Fibroblast of lung (primary cell): ENCODE measurements at regions not wholly inside any gene's neighbourhood (a gene's known extent, or its start where the extent isn't known, plus 50 kb on each side); places are given as distances from the start of the nearest gene placed in this dataset.

Source experiments
- EZH2 ChIP-seq: IDR thresholded peaks from 2 replicates; pipeline ENCODE4 v1.5.1; 2012; ENCODE audit warnings: low read length, control low read depth, mild to moderate bottlenecking; ENCODE audit errors: missing control alignments
- TF ChIP-seq, protein P1 (sequence below), 2 donors: IDR thresholded peaks in 1 of 2; conservative IDR thresholded peaks in 1 of 2; 1 replicate in 1 of 2; 2 replicates in 1 of 2; pipeline ENCODE4 v1.5.1; 2011 to 2012; ENCODE audit warnings: low read length in 2 of 2, control low read depth in 1 of 2, inconsistent platforms in 1 of 2, low read depth in 1 of 2, mild to moderate bottlenecking in 1 of 2

DNA sequence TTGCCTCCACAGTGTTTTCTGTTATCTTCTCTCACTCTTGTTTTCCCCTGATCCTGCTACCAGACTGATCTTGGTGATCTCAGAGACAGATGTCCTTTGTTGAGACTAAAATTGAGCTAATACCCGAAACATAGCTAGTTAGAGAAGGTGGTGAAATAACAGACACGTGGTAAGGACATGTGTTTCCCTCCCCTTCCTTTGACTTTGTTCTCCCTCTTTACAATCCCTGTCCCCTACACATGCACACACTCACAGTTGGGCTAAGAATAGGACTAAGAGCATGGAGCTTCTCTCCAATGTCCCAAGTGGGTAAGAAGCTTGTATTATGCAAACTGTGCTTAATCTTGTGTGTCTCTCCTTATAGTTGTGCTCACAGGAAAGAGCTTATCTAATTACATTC, 1603.0 kb upstream of the C9orf72 start:
- TF ChIP-seq, protein P1, sequence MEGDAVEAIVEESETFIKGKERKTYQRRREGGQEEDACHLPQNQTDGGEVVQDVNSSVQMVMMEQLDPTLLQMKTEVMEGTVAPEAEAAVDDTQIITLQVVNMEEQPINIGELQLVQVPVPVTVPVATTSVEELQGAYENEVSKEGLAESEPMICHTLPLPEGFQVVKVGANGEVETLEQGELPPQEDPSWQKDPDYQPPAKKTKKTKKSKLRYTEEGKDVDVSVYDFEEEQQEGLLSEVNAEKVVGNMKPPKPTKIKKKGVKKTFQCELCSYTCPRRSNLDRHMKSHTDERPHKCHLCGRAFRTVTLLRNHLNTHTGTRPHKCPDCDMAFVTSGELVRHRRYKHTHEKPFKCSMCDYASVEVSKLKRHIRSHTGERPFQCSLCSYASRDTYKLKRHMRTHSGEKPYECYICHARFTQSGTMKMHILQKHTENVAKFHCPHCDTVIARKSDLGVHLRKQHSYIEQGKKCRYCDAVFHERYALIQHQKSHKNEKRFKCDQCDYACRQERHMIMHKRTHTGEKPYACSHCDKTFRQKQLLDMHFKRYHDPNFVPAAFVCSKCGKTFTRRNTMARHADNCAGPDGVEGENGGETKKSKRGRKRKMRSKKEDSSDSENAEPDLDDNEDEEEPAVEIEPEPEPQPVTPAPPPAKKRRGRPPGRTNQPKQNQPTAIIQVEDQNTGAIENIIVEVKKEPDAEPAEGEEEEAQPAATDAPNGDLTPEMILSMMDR (conservative IDR thresholded peaks at IDR 0.05 in 1 of 2, IDR thresholded peaks at IDR 0.05 in 1 of 2; ENCODE audit: low read depth in 1 of 2, low read length in 2 of 2) = no peak
- TF ChIP-seq EZH2 = no peak
